ENCODE measurements at regions not wholly inside any gene's neighbourhood (a gene's known extent, or its start where the extent isn't known, plus 50 kb on each side); places are given as distances from the start of the nearest gene placed in this dataset.

DNA sequence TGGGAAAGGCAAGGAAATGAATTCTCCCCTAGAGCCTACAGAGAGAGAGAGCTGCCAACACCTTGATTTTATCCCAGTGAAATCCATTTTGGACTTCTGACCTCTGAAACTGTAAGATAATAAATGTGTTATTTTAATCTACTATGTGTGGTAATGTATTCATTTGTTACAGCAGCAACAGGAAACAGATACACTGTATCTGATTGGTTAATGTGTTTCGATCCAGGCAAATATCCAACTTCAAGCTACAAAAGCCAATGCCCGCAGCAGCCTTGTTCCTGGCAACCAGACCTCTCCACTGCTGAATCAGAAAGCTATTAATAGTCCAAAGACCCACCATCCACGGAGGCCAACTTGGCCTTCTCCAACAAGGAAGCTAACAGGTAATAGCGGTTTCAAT, 318.1 kb downstream of the PTTG2 start:
- H3K27me3 ChIP-seq, result no peaks in the 10 kb centered on the region
- intact Hi-C loops (cut with DNase I; ENCODE audit: low total_unique reads), result no loop called here
- TF ChIP-seq EP300 (IDR thresholded peaks at IDR 0.05; ENCODE audit: low read depth) (no peak), POLR2A (IDR thresholded peaks at IDR 0.05) (no peak), CTCF (IDR thresholded peaks at IDR 0.05) (no peak), POLR2AphosphoS5 (IDR thresholded peaks at IDR 0.05) (no peak)
- H3K36me3 ChIP-seq, result no peaks in the 10 kb centered on the region
- WGBS, 2 donors (ENCODE audit: low coverage in 1 of 2), result 92 to 100% methylated on average over 1 to 4 of the region's 4 CpGs
- no peak overlapping the region for H3K4me3 ChIP-seq
- peak overlapping the region; percentile 46 to 84 (median 82) for H3K27ac ChIP-seq
- H3K9me3 ChIP-seq, result no peaks in the 10 kb centered on the region
- DNase-seq, result no peak
- in situ Hi-C loops (cut with MboI; ENCODE audit: low pct_ligation_motif_present in 1 of 4, low pct_unique_long_range_greater_than_20kb in 1 of 4, low sequenced_read_pairs in 3 of 4), result no loop called here
- peaks cover 6 to 47% (median 26%) of the 10 kb centered on the region in 4 donors for H3K4me1 ChIP-seq

DNA sequence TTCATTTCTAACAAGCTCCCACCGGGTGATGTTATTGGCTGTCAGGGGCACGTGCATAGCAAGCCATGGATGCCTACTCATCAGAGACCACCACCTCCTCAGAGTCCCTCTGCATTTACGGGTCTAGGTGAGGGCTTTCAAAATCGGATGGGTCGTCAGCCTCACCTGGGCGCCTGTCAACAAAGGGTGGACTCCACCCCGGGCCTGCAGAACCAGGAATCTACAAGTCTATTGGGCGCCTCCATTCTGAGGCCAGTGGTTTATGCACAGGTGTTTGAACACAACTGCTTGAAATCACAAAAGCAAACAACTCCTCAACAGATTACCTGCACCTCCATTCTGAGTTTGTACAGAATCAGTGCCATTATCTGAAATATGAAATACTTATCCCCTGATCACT, 318.9 kb downstream of the PTTG2 start:
- DNase-seq, result peak; percentile 38
- Histone ChIP-seq H3K36me3 (no peaks in the 10 kb centered on the region), H3K9me3 (no peaks in the 10 kb centered on the region), H3K27ac (peak overlapping the region; percentile 80 to 84 (median 82)), H3K27me3 (no peaks in the 10 kb centered on the region), H3K4me3 (no peak overlapping the region), H3K4me1 (peaks cover 6 to 43% (median 26%) of the 10 kb centered on the region in 4 donors)
- WGBS, 2 donors (ENCODE audit: low coverage in 1 of 2), result 71 to 100% methylated on average over 1 to 8 of the region's 8 CpGs
- in situ Hi-C loops (cut with MboI; ENCODE audit: low pct_ligation_motif_present in 1 of 4, low pct_unique_long_range_greater_than_20kb in 1 of 4, low sequenced_read_pairs in 3 of 4) (no loop called here), intact Hi-C loops (cut with DNase I; ENCODE audit: low total_unique reads) (no loop called here)
- no peak for TF ChIP-seq EP300 (IDR thresholded peaks at IDR 0.05; ENCODE audit: low read depth)
- no peak for TF ChIP-seq CTCF (IDR thresholded peaks at IDR 0.05)
- no peak for TF ChIP-seq POLR2AphosphoS5 (IDR thresholded peaks at IDR 0.05)

GRCh38 chr4:38279650-38280322, 319.6 kb downstream of the PTTG2 start:
- Histone ChIP-seq H3K9me3 (no peaks in the 10 kb centered on the region), H3K27me3 (no peaks in the 10 kb centered on the region), H3K4me3 (no peak overlapping the region), H3K36me3 (no peaks in the 10 kb centered on the region), H3K27ac (peak overlapping the region; percentile 80 to 84 (median 82)), H3K4me1 (peaks cover 6 to 43% (median 26%) of the 10 kb centered on the region in 4 donors)
- intact Hi-C loops (cut with DNase I; ENCODE audit: low total_unique reads), result no loop called here
- in situ Hi-C loops (cut with MboI; ENCODE audit: low pct_ligation_motif_present in 1 of 4, low pct_unique_long_range_greater_than_20kb in 1 of 4, low sequenced_read_pairs in 3 of 4), result no loop called here
- TF ChIP-seq CTCF (IDR thresholded peaks at IDR 0.05) (peak in 1 of 5 experiments; percentile 6), POLR2A (IDR thresholded peaks at IDR 0.05) (no peak), POLR2AphosphoS5 (IDR thresholded peaks at IDR 0.05) (peak in 2 of 3 donors; percentile 35 to 61), EP300 (IDR thresholded peaks at IDR 0.05; ENCODE audit: low read depth) (peak; percentile 71)
- peak; percentile 87 for DNase-seq
- 26 to 50% methylated on average over 2 to 9 of the region's 9 CpGs for WGBS, 2 donors (ENCODE audit: low coverage in 1 of 2)

- TF ChIP-seq CTCF (IDR thresholded peaks at IDR 0.05), result no peak
- TF ChIP-seq POLR2AphosphoS5 (IDR thresholded peaks at IDR 0.05), result no peak
- no peak for TF ChIP-seq POLR2A (IDR thresholded peaks at IDR 0.05)
- no peak for TF ChIP-seq EP300 (IDR thresholded peaks at IDR 0.05; ENCODE audit: low read depth)
- in situ Hi-C loops (cut with MboI; ENCODE audit: low pct_ligation_motif_present in 1 of 4, low pct_unique_long_range_greater_than_20kb in 1 of 4, low sequenced_read_pairs in 3 of 4), result no loop called here
These were observed 320.1 kb downstream of the PTTG2 start for GRCh38 chr4:38280323-38280706.

More at GRCh38 chr4:38280323-38280706, 320.1 kb downstream of the PTTG2 start:
- Histone ChIP-seq H3K9me3 (no peaks in the 10 kb centered on the region), H3K27ac (peak overlapping the region; percentile 80 to 84 (median 82)), H3K36me3 (no peaks in the 10 kb centered on the region), H3K27me3 (no peaks in the 10 kb centered on the region), H3K4me3 (no peak overlapping the region), H3K4me1 (peaks cover 6 to 40% (median 25%) of the 10 kb centered on the region in 4 donors)
- WGBS, 2 donors (ENCODE audit: low coverage in 1 of 2), result 72 to 76% methylated on average over 3 to 4 of the region's 4 CpGs
- intact Hi-C loops (cut with DNase I; ENCODE audit: low total_unique reads), result no loop called here
- no peak for DNase-seq
